ENCODE measurements at regions not wholly inside any gene's neighbourhood (a gene's known extent, or its start where the extent isn't known, plus 50 kb on each side); places are given as distances from the start of the nearest gene placed in this dataset.

DNA sequence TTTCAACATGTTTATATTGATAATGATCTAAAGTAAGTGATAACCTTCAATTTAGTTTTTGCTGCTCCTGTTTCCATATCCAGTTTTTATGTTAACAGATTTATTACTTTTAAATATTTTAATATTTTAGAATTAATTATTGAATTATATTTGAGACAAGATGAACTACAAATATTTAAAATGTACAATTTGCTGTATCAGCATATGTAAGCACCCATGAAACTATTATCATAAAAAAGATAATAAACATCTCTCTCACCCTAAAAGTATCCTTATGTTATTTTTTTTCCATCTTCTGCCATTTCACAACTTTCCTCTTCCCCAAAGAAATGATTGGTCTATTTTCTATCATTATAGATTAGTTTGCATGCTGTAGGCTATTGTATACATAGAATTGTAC, 1426.6 kb upstream of the PRR20A start:
- TF ChIP-seq CTCF (IDR thresholded peaks at IDR 0.05; ENCODE audit: insufficient read depth, low read depth, low read length) (no peak), EZH2 (IDR thresholded peaks at IDR 0.05; ENCODE audit: insufficient read depth, low read length) (no peak)

All from astrocyte (in vitro differentiated cells and primary cell).